ENCODE measurements at regions not wholly inside any gene's neighbourhood (a gene's known extent, or its start where the extent isn't known, plus 50 kb on each side); places are given as distances from the start of the nearest gene placed in this dataset.

- POLR2A ChIA-PET: no interaction called here
- H3K4me2 ChIP-seq (ENCODE audit: low read depth, low read length): no peak overlapping the region
- no peaks in the 10 kb centered on the region for H3K27me3 ChIP-seq (ENCODE audit: control insufficient read depth in 1 of 2, insufficient read depth in 2 of 2, low read length in 2 of 2)
- no peaks in the 10 kb centered on the region for H3K79me2 ChIP-seq (ENCODE audit: insufficient read depth, low read length)
- no peak overlapping the region for H3K27ac ChIP-seq (ENCODE audit: extremely low read length, insufficient read depth, low read length)
- no peaks in the 10 kb centered on the region for H3K4me1 ChIP-seq (ENCODE audit: insufficient read depth, low read length)
- H2AFZ ChIP-seq (ENCODE audit: low read length): no peak overlapping the region
- CTCF ChIA-PET (ENCODE audit: low intra/inter-chr PET ratio, low total read pairs): no interaction called here
- no peaks in the 10 kb centered on the region for H4K20me1 ChIP-seq (ENCODE audit: insufficient read depth, low read length)
- DNase-seq (ENCODE audit: low spot score) (no peak), FAIRE-seq (no peak), ATAC-seq (no peak)
- no peak overlapping the region for H3K4me3 ChIP-seq (replicated peaks in 1 of 3; ENCODE audit: insufficient read depth in 1 of 3, low read depth in 2 of 3, low read length in 3 of 3)
- in situ Hi-C loops (cut with HindIII; ENCODE audit: extremely low pct_ligation_motif_present, low pct_unique_long_range_greater_than_20kb): no loop called here
- no peak overlapping the region for H3K9ac ChIP-seq (ENCODE audit: insufficient read depth, low read depth, low read length)
- no TSS peak for BruUV-seq (replicated peaks)
- no peaks in the 10 kb centered on the region for H3K9me3 ChIP-seq (ENCODE audit: low read length)
- WGBS (ENCODE audit: low lambda C conversion rate): 0% methylated on average over 2 of the region's 2 CpGs
- H3K36me3 ChIP-seq (replicated peaks in 1 of 2; ENCODE audit: control insufficient read depth in 1 of 2, insufficient read depth in 2 of 2, low read length in 2 of 2): no peaks in the 10 kb centered on the region
- intact Hi-C loops (cut with micrococcal nuclease; ENCODE audit: unreplicated experiment): no loop called here
- TF ChIP-seq FOSL2 (CRISPR knock-in tag; IDR thresholded peaks at IDR 0.05) (no peak), BATF2 (CRISPR knock-in tag; IDR thresholded peaks at IDR 0.05) (no peak), SMARCE1 (IDR thresholded peaks at IDR 0.05; ENCODE audit: borderline replicate concordance) (no peak), ZNF331 (CRISPR knock-in tag; IDR thresholded peaks at IDR 0.05) (no peak), ISX (CRISPR knock-in tag; conservative IDR thresholded peaks at IDR 0.05) (no peak), IKZF4 (CRISPR knock-in tag; IDR thresholded peaks at IDR 0.05; ENCODE audit: borderline replicate concordance, low read depth, not compliant biosample characterization) (no peak), ASH2L (IDR thresholded peaks at IDR 0.05; ENCODE audit: insufficient read length, low read depth, low read length) (no peak), ZNF280D (CRISPR knock-in tag; IDR thresholded peaks at IDR 0.05) (no peak), RCOR2 (CRISPR knock-in tag; IDR thresholded peaks at IDR 0.05) (no peak), ZNF512B (CRISPR knock-in tag; IDR thresholded peaks at IDR 0.05; ENCODE audit: borderline replicate concordance) (no peak), ZBTB34 (CRISPR knock-in tag; IDR thresholded peaks at IDR 0.05) (no peak), ZNF329 (CRISPR knock-in tag; IDR thresholded peaks at IDR 0.05; ENCODE audit: low read depth) (no peak), ARNT2 (CRISPR knock-in tag; IDR thresholded peaks at IDR 0.05; ENCODE audit: low read depth) (no peak), FLYWCH1 (CRISPR knock-in tag; IDR thresholded peaks at IDR 0.05) (no peak), ZNF274 (CRISPR knock-in tag; IDR thresholded peaks at IDR 0.05) (no peak), ZBTB1 (CRISPR knock-in tag; IDR thresholded peaks at IDR 0.05; ENCODE audit: borderline replicate concordance) (no peak), ZSCAN5A (CRISPR knock-in tag; IDR thresholded peaks at IDR 0.05; ENCODE audit: borderline replicate concordance) (no peak)
These were observed 195.1 kb upstream of the WDR11 start for GRCh38 chr10:120656107-120656506.
